ENCODE measurements at regions not wholly inside any gene's neighbourhood (a gene's known extent, or its start where the extent isn't known, plus 50 kb on each side); places are given as distances from the start of the nearest gene placed in this dataset.

GRCh38 chr6:18675881-18676280 is 288.7 kb downstream of the RNF144B start:
- H3K14ac ChIP-seq (replicated peaks; ENCODE audit: low read depth, low read length) = no peak overlapping the region
- POLR2A ChIA-PET (ENCODE audit: unreplicated experiment) = no interaction called here
- CTCF ChIA-PET = no interaction called here
- H3K4me2 ChIP-seq (ENCODE audit: low read depth, low read length) = no peak overlapping the region
- no peak overlapping the region for H2BK5ac ChIP-seq (ENCODE audit: low read depth, low read length, poor library complexity, severe bottlenecking)
- no peak overlapping the region for H3K27ac ChIP-seq (ENCODE audit: insufficient read depth, low read length)
- H3K9me1 ChIP-seq (ENCODE audit: insufficient read depth, low read length) = no peaks in the 10 kb centered on the region
- no peak for ATAC-seq (ENCODE audit: low read depth)
- H2BK20ac ChIP-seq (ENCODE audit: low read depth, low read length) = no peak overlapping the region
- no peak overlapping the region for H3K4ac ChIP-seq (ENCODE audit: low read depth, low read length)
- in situ Hi-C loops (cut with MboI; ENCODE audit: low sequenced_read_pairs) = no loop called here
- H3K56ac ChIP-seq (ENCODE audit: extremely low read depth, insufficient read depth, low read length) = no peak overlapping the region
- no peaks in the 10 kb centered on the region for H4K20me1 ChIP-seq (ENCODE audit: insufficient read depth, low read length)
- BruUV-seq (replicated peaks) = no TSS peak
- no peak overlapping the region for H2BK120ac ChIP-seq (ENCODE audit: low read depth, low read length)
- H2AK9ac ChIP-seq (replicated peaks; ENCODE audit: low read depth, low read length, poor library complexity) = no peak overlapping the region
- WGBS, 2 experiments (ENCODE audit: extremely low coverage in 2 of 2, insufficient read length in 1 of 2) = no CpG with 5 or more reads among the region's 2 CpGs
- H4K8ac ChIP-seq (ENCODE audit: low read depth in 2 of 2, low read length in 2 of 2) = no peak overlapping the region
- H3K23ac ChIP-seq (ENCODE audit: low read depth, low read length) = no peak overlapping the region
- H3K9ac ChIP-seq (ENCODE audit: low read depth, low read length) = no peak overlapping the region
- H2AFZ ChIP-seq (replicated peaks; ENCODE audit: low read length, poor library complexity) = no peak overlapping the region
- DNase-seq = no peak
- no peaks in the 10 kb centered on the region for H3K27me3 ChIP-seq (ENCODE audit: control insufficient read depth, insufficient read depth, low read length)
- H3K4me1 ChIP-seq (ENCODE audit: control insufficient read depth, insufficient read depth, low read length) = no peaks in the 10 kb centered on the region
- no peak overlapping the region for H4K91ac ChIP-seq (ENCODE audit: insufficient read depth, low read depth, low read length)
- H3K79me1 ChIP-seq (ENCODE audit: low read depth in 1 of 2, low read length in 2 of 2) = no peaks in the 10 kb centered on the region
- H3K4me3 ChIP-seq (ENCODE audit: insufficient read depth, low read depth, low read length) = no peak overlapping the region
- no peak overlapping the region for H3K18ac ChIP-seq (ENCODE audit: low read depth, low read length)
- dilution Hi-C loops (cut with HindIII; ENCODE audit: low sequenced_read_pairs, unreplicated experiment) = no loop called here
- intact Hi-C loops (cut with micrococcal nuclease) = no loop called here
- no peaks in the 10 kb centered on the region for H3K36me3 ChIP-seq (ENCODE audit: control insufficient read depth, insufficient read depth, low read length)
- H3K9me3 ChIP-seq (ENCODE audit: control insufficient read depth, insufficient read depth, low read length) = no peaks in the 10 kb centered on the region
- no peak overlapping the region for H2BK15ac ChIP-seq (ENCODE audit: low read depth, low read length)
- TF ChIP-seq FOS (IDR thresholded peaks at IDR 0.05; ENCODE audit: low read depth, low read length) = no peak
- no peak for TF ChIP-seq NFE2L2 (IDR thresholded peaks at IDR 0.05; ENCODE audit: low read depth, low read length)
- TF ChIP-seq BHLHE40 (IDR thresholded peaks at IDR 0.05; ENCODE audit: low read depth, low read length) = no peak
- TF ChIP-seq RCOR1 (IDR thresholded peaks at IDR 0.05; ENCODE audit: insufficient replicate concordance, low read length) = no peak
- TF ChIP-seq CTCF (conservative IDR thresholded peaks at IDR 0.05; ENCODE audit: low read depth, low read length) = no peak
- no peak for TF ChIP-seq CEBPB (IDR thresholded peaks at IDR 0.05; ENCODE audit: low read depth, low read length)
- TF ChIP-seq POLR2A (IDR thresholded peaks at IDR 0.05; ENCODE audit: low read depth, low read length) = no peak
- TF ChIP-seq ELK1 (IDR thresholded peaks at IDR 0.05; ENCODE audit: borderline replicate concordance, low read depth, low read length) = no peak
- TF ChIP-seq USF2 (IDR thresholded peaks at IDR 0.05; ENCODE audit: low read depth, low read length) = no peak
- TF ChIP-seq RFX5 (IDR thresholded peaks at IDR 0.05; ENCODE audit: low read depth, low read length) = no peak
- no peak for TF ChIP-seq SMC3 (IDR thresholded peaks at IDR 0.05; ENCODE audit: low read depth, low read length)
- TF ChIP-seq MAZ (IDR thresholded peaks at IDR 0.05; ENCODE audit: borderline replicate concordance, low read depth, low read length) = no peak
- no peak for TF ChIP-seq MAFK (IDR thresholded peaks at IDR 0.05; ENCODE audit: low read depth, low read length)
- no peak overlapping the region for H2AK5ac ChIP-seq (ENCODE audit: low read depth, low read length)
- no peak overlapping the region for H4K5ac ChIP-seq (ENCODE audit: low read depth, low read length)

Data from IMR-90 (cell line).